GM23248 (cell line): ENCODE measurements at regions not wholly inside any gene's neighbourhood (a gene's known extent, or its start where the extent isn't known, plus 50 kb on each side); places are given as distances from the start of the nearest gene placed in this dataset.

Experiments
- DNase-seq: peaks from one replicate; pipeline ENCODE4 v3.0.0-alpha.2; 2015
- H2AFZ ChIP-seq: fragments of 200-600 bp; sonication (generic); 2 replicates; pipeline ENCODE4 v1.6.1; 2016; ENCODE audit warnings: antibody characterized with exemption
- H3F3A ChIP-seq: fragments of 200-600 bp; sonication (generic); 2 replicates; pipeline ENCODE4 v1.6.1; 2016; ENCODE audit warnings: mild to moderate bottlenecking, antibody characterized with exemption, mixed run types; ENCODE audit not compliant: insufficient read depth
- H3K27ac ChIP-seq: fragments of 200-600 bp; sonication (generic); 2 replicates; pipeline ENCODE4 v1.5.1; 2016; ENCODE audit warnings: mild to moderate bottlenecking
- H3K27me3 ChIP-seq: fragments of 200-600 bp; sonication (generic); replicated peaks from 2 replicates; pipeline ENCODE4 v1.6.1; 2016; ENCODE audit warnings: mild to moderate bottlenecking; ENCODE audit not compliant: insufficient read depth
- H3K36me3 ChIP-seq: fragments of 200-600 bp; sonication (generic); 2 replicates; pipeline ENCODE4 v1.6.1; 2016; ENCODE audit warnings: low read depth, mild to moderate bottlenecking
- H3K4me1 ChIP-seq: fragments of 200-600 bp; sonication (generic); 2 replicates; pipeline ENCODE4 v1.6.1; 2016; ENCODE audit warnings: mild to moderate bottlenecking; ENCODE audit not compliant: insufficient read depth
- H3K4me2 ChIP-seq: fragments of 200-600 bp; sonication (generic); one replicate; pipeline ENCODE4 v1.6.1; 2016; ENCODE audit warnings: mild to moderate bottlenecking; ENCODE audit not compliant: unreplicated experiment
- H3K4me3 ChIP-seq: fragments of 200-600 bp; sonication (generic); 2 replicates; pipeline ENCODE4 v1.5.1; 2016; ENCODE audit warnings: mild to moderate bottlenecking
- H3K79me2 ChIP-seq: fragments of 200-600 bp; sonication (generic); 2 replicates; pipeline ENCODE4 v1.6.1; 2016; ENCODE audit warnings: mild to moderate bottlenecking; ENCODE audit not compliant: insufficient read depth
- H3K9ac ChIP-seq: fragments of 200-600 bp; sonication (generic); 2 replicates; pipeline ENCODE4 v1.6.1; 2016; ENCODE audit warnings: mild to moderate bottlenecking
- H3K9me2 ChIP-seq: fragments of 200-600 bp; sonication (generic); 2 replicates; pipeline ENCODE4 v1.6.1; 2016; ENCODE audit warnings: mixed run types, mild to moderate bottlenecking, moderate library complexity; ENCODE audit not compliant: insufficient read depth
- H3K9me3 ChIP-seq: fragments of 200-600 bp; sonication (generic); one replicate; pipeline ENCODE4 v1.6.1; 2017; ENCODE audit warnings: low read depth
- H4K20me1 ChIP-seq: fragments of 200-600 bp; sonication (generic); 2 replicates; pipeline ENCODE4 v1.6.0; 2016; ENCODE audit not compliant: insufficient read depth
- EZH2 ChIP-seq: fragments of 200-600 bp; sonication (generic); IDR thresholded peaks from 2 replicates; pipeline ENCODE4 v1.6.1; 2018; ENCODE audit warnings: antibody characterized with exemption, mild to moderate bottlenecking; ENCODE audit not compliant: insufficient read depth, poor library complexity, severe bottlenecking
- EZH2phosphoT487 ChIP-seq: fragments of 200-600 bp; sonication (generic); IDR thresholded peaks from 2 replicates; pipeline ENCODE4 v1.6.1; 2018; ENCODE audit warnings: antibody characterized with exemption, moderate library complexity, mild to moderate bottlenecking, low read depth; ENCODE audit not compliant: insufficient read depth
- WGBS, 2 experiments: methylation state at CpG; one replicate each; pipeline ENCODE4 v1.1.6; 2015 to 2017; ENCODE audit warnings: low lambda C conversion rate in 2 of 2, low coverage in 1 of 2; ENCODE audit errors: missing lambda C conversion rate in 2 of 2; 5-methylcytosine and 5-hydroxymethylcytosine counted together
- in situ Hi-C: fragments of 300-500 bp; cut with MboI; formaldehyde crosslinking; loops from 2 replicates; pipeline ENCODE4 v1.15.0; 2020

DNA sequence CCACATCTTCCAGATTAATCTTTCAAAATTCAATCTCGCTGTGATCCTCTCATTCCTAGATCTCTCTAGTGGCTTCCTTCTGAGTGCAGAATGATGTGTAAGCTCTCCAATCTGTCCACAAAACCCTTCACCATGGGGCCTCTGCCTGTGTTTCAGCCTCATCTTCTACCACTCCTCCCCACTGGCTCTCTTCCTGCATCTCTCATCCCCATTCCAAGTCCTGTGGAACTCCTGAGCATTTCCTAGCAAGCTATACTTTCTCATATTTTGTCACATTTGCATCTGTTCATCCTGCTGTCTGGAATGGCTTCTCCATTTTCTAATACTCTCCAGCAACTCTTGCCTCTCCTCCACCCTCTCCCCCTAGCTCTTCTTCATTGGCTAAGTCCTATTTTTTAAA, 242.0 kb upstream of the DAAM1 start:
- TF ChIP-seq EZH2phosphoT487, result no peak
- no peak for TF ChIP-seq EZH2
- in situ Hi-C loops, result no loop called here
- no peaks in the 10 kb centered on the region for H3K79me2 ChIP-seq
- H3K4me1 ChIP-seq, result 0 out of 2 replicates have a peak, but pooled peaks cover 6% of the 10 kb centered on the region
- H4K20me1 ChIP-seq, result no peaks in the 10 kb centered on the region
- no peaks in the 10 kb centered on the region for H3K36me3 ChIP-seq
- no peak for DNase-seq
- no peak overlapping the region for H3K4me2 ChIP-seq
- no peak overlapping the region for H3K27ac ChIP-seq
- H2AFZ ChIP-seq, result no peak overlapping the region
- no peaks in the 10 kb centered on the region for H3K9me3 ChIP-seq
- peaks cover 7% of the 10 kb centered on the region; the same call in 1 of the 2 replicates for H3F3A ChIP-seq
- H3K9me2 ChIP-seq, result no peaks in the 10 kb centered on the region
- H3K27me3 ChIP-seq, result no peaks in the 10 kb centered on the region; the same call in 1 of the 2 replicates
- 11 to 17% methylated on average over 1 of the region's 1 CpG for WGBS, 2 experiments
- H3K4me3 ChIP-seq, result no peak overlapping the region
- H3K9ac ChIP-seq, result no peak overlapping the region

GRCh38 chr14:58947156-58947555, 241.3 kb upstream of the DAAM1 start:
- no peaks in the 10 kb centered on the region for H3K79me2 ChIP-seq
- no peaks in the 10 kb centered on the region for H4K20me1 ChIP-seq
- H3K4me3 ChIP-seq, result no peak overlapping the region
- 0 out of 2 replicates have a peak, but pooled peaks cover 6% of the 10 kb centered on the region for H3K4me1 ChIP-seq
- no peaks in the 10 kb centered on the region for H3K36me3 ChIP-seq
- no peaks in the 10 kb centered on the region for H3K9me3 ChIP-seq
- no peak overlapping the region for H3K27ac ChIP-seq
- H3K9me2 ChIP-seq, result no peaks in the 10 kb centered on the region
- TF ChIP-seq EZH2phosphoT487 (no peak), EZH2 (no peak)
- WGBS, 2 experiments, result 63 to 68% methylated on average over 4 of the region's 4 CpGs
- H3F3A ChIP-seq, result peaks cover 6% of the 10 kb centered on the region; the same call in 1 of the 2 replicates
- in situ Hi-C loops, result no loop called here
- H3K27me3 ChIP-seq, result no peaks in the 10 kb centered on the region; the same call in 1 of the 2 replicates
- H2AFZ ChIP-seq, result no peak overlapping the region
- no peak overlapping the region for H3K4me2 ChIP-seq
- DNase-seq, result no peak
- no peak overlapping the region for H3K9ac ChIP-seq

- no peak for TF ChIP-seq EZH2
- TF ChIP-seq EZH2phosphoT487, result no peak
- H3K4me2 ChIP-seq, result no peak overlapping the region
- H3F3A ChIP-seq, result no peaks in the 10 kb centered on the region
- no peak overlapping the region for H3K9ac ChIP-seq
- H3K4me1 ChIP-seq, result no peaks in the 10 kb centered on the region
- 69 to 71% methylated on average over 4 of the region's 4 CpGs for WGBS, 2 experiments
- no peaks in the 10 kb centered on the region for H3K79me2 ChIP-seq
- H3K4me3 ChIP-seq, result no peak overlapping the region
- DNase-seq, result no peak
- no peaks in the 10 kb centered on the region for H3K9me2 ChIP-seq
- no peaks in the 10 kb centered on the region for H3K36me3 ChIP-seq
- H4K20me1 ChIP-seq, result no peaks in the 10 kb centered on the region
- no peak overlapping the region for H2AFZ ChIP-seq
- no peaks in the 10 kb centered on the region for H3K9me3 ChIP-seq
- no peak overlapping the region for H3K27ac ChIP-seq
- no peaks in the 10 kb centered on the region; the same call in 1 of the 2 replicates for H3K27me3 ChIP-seq
- in situ Hi-C loops, result no loop called here
Measured at GRCh38 chr14:58947814-58948445, 240.5 kb upstream of the DAAM1 start.

- H3F3A ChIP-seq, result 0 out of 2 replicates have a peak, but pooled peaks cover 2% of the 10 kb centered on the region
- H3K79me2 ChIP-seq, result no peaks in the 10 kb centered on the region
- H4K20me1 ChIP-seq, result no peaks in the 10 kb centered on the region
- H3K27me3 ChIP-seq, result no peaks in the 10 kb centered on the region
- H3K27ac ChIP-seq, result no peak overlapping the region
- no peak for TF ChIP-seq EZH2
- H3K4me3 ChIP-seq, result no peak overlapping the region
- 28 to 30% methylated on average over 1 of the region's 1 CpG for WGBS, 2 experiments
- no peaks in the 10 kb centered on the region for H3K9me2 ChIP-seq
- no peak overlapping the region for H3K4me2 ChIP-seq
- H3K4me1 ChIP-seq, result no peaks in the 10 kb centered on the region
- H3K9ac ChIP-seq, result no peak overlapping the region
- no peaks in the 10 kb centered on the region for H3K36me3 ChIP-seq
- H3K9me3 ChIP-seq, result no peaks in the 10 kb centered on the region
- peak; percentile 16 for DNase-seq
- in situ Hi-C loops, result no loop called here
- no peak overlapping the region for H2AFZ ChIP-seq
Measured at GRCh38 chr14:58950555-58950954, 237.9 kb upstream of the DAAM1 start.

GRCh38 chr14:58951143-58951542, 237.3 kb upstream of the DAAM1 start:
- Histone ChIP-seq H3K9me2 (no peaks in the 10 kb centered on the region), H3K27ac (no peak overlapping the region), H3K36me3 (no peaks in the 10 kb centered on the region), H3K79me2 (no peaks in the 10 kb centered on the region), H3K9ac (no peak overlapping the region), H3K4me2 (no peak overlapping the region), H3F3A (0 out of 2 replicates have a peak, but pooled peaks cover 6% of the 10 kb centered on the region), H4K20me1 (no peaks in the 10 kb centered on the region), H3K9me3 (no peaks in the 10 kb centered on the region), H3K27me3 (no peaks in the 10 kb centered on the region), H3K4me3 (no peak overlapping the region), H2AFZ (no peak overlapping the region), H3K4me1 (no peaks in the 10 kb centered on the region)
- no peak for DNase-seq
- WGBS, 2 experiments, result 54 to 56% methylated on average over 2 of the region's 2 CpGs
- no peak for TF ChIP-seq EZH2
- TF ChIP-seq EZH2phosphoT487, result no peak
- in situ Hi-C loops, result no loop called here
